T-cell (primary cell): ENCODE measurements at regions not wholly inside any gene's neighbourhood (a gene's known extent, or its start where the extent isn't known, plus 50 kb on each side); places are given as distances from the start of the nearest gene placed in this dataset.

Experiments used
- ATAC-seq, 4 experiments: fragments of 200-7000 bp in 3 of 4; fragments of 150-1000 bp in 1 of 4; cut with Tn5 transposase; replicated peaks in 1 of 4; 1 replicate in 3 of 4; 2 replicates in 1 of 4; pipeline ENCODE4 v1.10.0; 2021; ENCODE audit warnings: moderate library complexity in 3 of 4, mild to moderate bottlenecking in 2 of 4, moderate number of reproducible peaks in 1 of 4
- CTCF ChIA-PET, 2 donors: fragments of 300-600 bp; sonication (Branson Sonifier 250); formaldehyde crosslinking; loops; one replicate each; lab custom pipeline; 2022; ENCODE audit warnings: antibody characterized with exemption in 2 of 2; lab: Charles Lee
- POLR2A ChIA-PET, 2 donors: fragments of 300-600 bp; sonication (Branson Sonifier 250); formaldehyde crosslinking; loops; one replicate each; lab custom pipeline; 2022; ENCODE audit warnings: antibody characterized with exemption in 2 of 2; lab: Charles Lee
- DNase-seq, 35 experiments: peaks; one replicate each; pipeline versions ENCODE4 v3.0.0 to v3.0.0-alpha.2; 2013 to 2023
- H3K27ac ChIP-seq: one replicate; pipeline ENCODE4 v1.5.1; 2013; ENCODE audit warnings: low read length
- H3K27me3 ChIP-seq, 2 experiments: replicated peaks in 1 of 2; 1 replicate in 1 of 2; 2 replicates in 1 of 2; pipeline versions ENCODE4 v1.6.1 to v1.7.0; 2013; ENCODE audit warnings: low read length in 1 of 2, mixed read lengths in 1 of 2; ENCODE audit not compliant: control insufficient read depth in 2 of 2, insufficient read depth in 2 of 2; ENCODE audit errors: extremely low read depth in 1 of 2
- H3K36me3 ChIP-seq, 2 donors: 1 replicate in 1 of 2; 2 replicates in 1 of 2; pipeline versions ENCODE4 v1.6.1 to v1.7.0; 2013; ENCODE audit warnings: low read length in 1 of 2; ENCODE audit not compliant: control insufficient read depth in 2 of 2, insufficient read depth in 1 of 2; ENCODE audit errors: extremely low read depth in 1 of 2
- H3K4me1 ChIP-seq, 2 experiments: 1 replicate in 1 of 2; 2 replicates in 1 of 2; pipeline versions ENCODE4 v1.6.1 to v1.7.0; 2013; ENCODE audit warnings: low read length in 2 of 2, mixed read lengths in 1 of 2; ENCODE audit not compliant: insufficient read depth in 2 of 2, control insufficient read depth in 1 of 2; ENCODE audit errors: extremely low read depth in 1 of 2
- H3K4me3 ChIP-seq, 2 donors: 1 replicate in 1 of 2; 2 replicates in 1 of 2; pipeline versions ENCODE4 v1.5.1 to v1.7.0; 2013; ENCODE audit warnings: mild to moderate bottlenecking in 2 of 2, low read length in 1 of 2, moderate library complexity in 1 of 2; ENCODE audit not compliant: control insufficient read depth in 1 of 2; ENCODE audit errors: extremely low read depth in 1 of 2
- H3K9me3 ChIP-seq: 2 replicates; pipeline ENCODE4 v1.7.0; 2013
- H3K27ac Mint-ChIP-seq, 2 donors: one replicate each; pipeline ENCODE4 v1.8.0; 2020 to 2021; ENCODE audit warnings: mild to moderate bottlenecking in 2 of 2, mixed read lengths in 2 of 2
- H3K27me3 Mint-ChIP-seq, 2 donors: one replicate each; pipeline ENCODE4 v1.8.0; 2021 to 2022; ENCODE audit warnings: mixed read lengths in 2 of 2
- H3K36me3 Mint-ChIP-seq: one replicate; pipeline ENCODE4 v1.8.0; 2021; ENCODE audit warnings: mixed read lengths
- H3K4me1 Mint-ChIP-seq, 3 donors: one replicate each; pipeline ENCODE4 v1.8.0; 2020 to 2022; ENCODE audit warnings: mixed read lengths in 3 of 3, mild to moderate bottlenecking in 1 of 3
- H3K4me3 Mint-ChIP-seq, 3 donors: one replicate each; pipeline ENCODE4 v1.8.0; 2020 to 2022; ENCODE audit warnings: mild to moderate bottlenecking in 3 of 3, mixed read lengths in 3 of 3, moderate library complexity in 3 of 3
- H3K9me3 Mint-ChIP-seq, 3 donors: one replicate each; pipeline ENCODE4 v1.8.0; 2020 to 2022; ENCODE audit warnings: mixed read lengths in 3 of 3
- WGBS: methylation state at CpG from one replicate; pipeline ENCODE4 v1.1.5; 2013; ENCODE audit warnings: missing lambda C conversion rate; ENCODE audit not compliant: insufficient coverage; 5-methylcytosine and 5-hydroxymethylcytosine counted together

DNA sequence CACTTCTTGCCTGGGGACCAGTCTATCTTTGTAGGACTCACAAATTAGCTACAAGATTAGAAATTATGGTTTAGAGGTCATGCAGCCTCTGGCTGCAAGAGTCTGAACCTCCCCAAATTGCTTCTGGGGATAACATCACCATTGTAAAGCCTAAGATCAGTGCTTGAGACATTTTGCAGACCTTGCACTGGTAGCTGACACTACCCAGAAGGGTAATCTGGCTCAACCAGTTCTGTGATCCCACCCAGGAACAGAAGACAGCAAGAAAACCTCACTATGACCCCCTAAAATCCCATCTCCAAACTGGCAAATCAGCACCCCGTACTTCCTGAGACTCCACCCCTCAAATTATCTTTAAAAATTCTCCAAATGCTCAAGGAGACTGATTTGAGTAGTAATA is 58.2 kb upstream of the CDK13 start:
- Histone ChIP-seq H3K9me3 (no peaks in the 10 kb centered on the region), H3K27ac (no peak overlapping the region), H3K36me3 (no peaks in the 10 kb centered on the region), H3K4me3 (no peak overlapping the region), H3K27me3 (peaks cover 0 to 16% of the 10 kb centered on the region in 2 experiments), H3K4me1 (peaks cover 0 to 3% of the 10 kb centered on the region in 2 experiments)
- no peak overlapping the region for H3K27ac Mint-ChIP-seq
- H3K36me3 Mint-ChIP-seq, result no peaks in the 10 kb centered on the region
- WGBS, result no CpG with 5 or more reads among the region's 1 CpG
- peaks cover 0 to 5% of the 10 kb centered on the region in 2 donors for H3K27me3 Mint-ChIP-seq
- ChIA-PET CTCF (interaction anchor here in 1 of 2 donors (1.4 kb wide), 1 partner anchor 160 kb away, joined by 3 read pairs; no protein-coding TSS in a partner anchor), POLR2A (no interaction called here)
- ATAC-seq (no peak), DNase-seq (no peak)
- no peaks in the 10 kb centered on the region for H3K9me3 Mint-ChIP-seq
- H3K4me3 Mint-ChIP-seq, result no peak overlapping the region
- H3K4me1 Mint-ChIP-seq, result peaks cover 0 to 3% (median 0%) of the 10 kb centered on the region in 3 donors

- Mint-ChIP-seq H3K36me3 (no peaks in the 10 kb centered on the region), H3K27me3 (peaks cover 0 to 5% of the 10 kb centered on the region in 2 donors), H3K27ac (no peak overlapping the region), H3K4me3 (no peak overlapping the region), H3K9me3 (no peaks in the 10 kb centered on the region), H3K4me1 (peaks cover 0 to 3% (median 0%) of the 10 kb centered on the region in 3 donors)
- 80% methylated on average over 1 of the region's 1 CpG for WGBS
- ChIA-PET CTCF (interaction anchor here in 1 of 2 donors (1.4 kb wide), 1 partner anchor 160 kb away, joined by 3 read pairs; no protein-coding TSS in a partner anchor), POLR2A (no interaction called here)
- Histone ChIP-seq H3K36me3 (no peaks in the 10 kb centered on the region), H3K4me1 (peaks cover 0 to 3% of the 10 kb centered on the region in 2 experiments), H3K27ac (no peak overlapping the region), H3K9me3 (no peaks in the 10 kb centered on the region), H3K27me3 (peaks cover 0 to 14% of the 10 kb centered on the region in 2 experiments), H3K4me3 (no peak overlapping the region)
- ATAC-seq, result no peak
- no peak for DNase-seq
These were observed 57.7 kb upstream of the CDK13 start for GRCh38 chr7:39892361-39892760.

GRCh38 chr7:39894904-39895303 is 55.2 kb upstream of the CDK13 start:
- peaks cover 0 to 3% of the 10 kb centered on the region in 2 experiments for H3K4me1 ChIP-seq
- POLR2A ChIA-PET, result no interaction called here
- Mint-ChIP-seq H3K27ac (no peak overlapping the region), H3K4me3 (no peak overlapping the region), H3K4me1 (peaks cover 0 to 3% (median 0%) of the 10 kb centered on the region in 3 donors), H3K27me3 (peaks cover 0 to 5% of the 10 kb centered on the region in 2 donors), H3K9me3 (no peaks in the 10 kb centered on the region), H3K36me3 (no peaks in the 10 kb centered on the region)
- no peaks in the 10 kb centered on the region for H3K36me3 ChIP-seq
- ATAC-seq (no peak), DNase-seq (no peak)
- WGBS, result 61% methylated on average over 2 of the region's 2 CpGs
- peaks cover 0 to 12% of the 10 kb centered on the region in 2 experiments for H3K27me3 ChIP-seq
- no peaks in the 10 kb centered on the region for H3K9me3 ChIP-seq
- H3K27ac ChIP-seq, result no peak overlapping the region
- no peak overlapping the region for H3K4me3 ChIP-seq
- CTCF ChIA-PET, result interaction anchor here (6.7 to 8.4 kb wide), 2 partner anchors 156 to 157 kb away, joined by 56 to 139 read pairs; no protein-coding TSS in a partner anchor

DNA sequence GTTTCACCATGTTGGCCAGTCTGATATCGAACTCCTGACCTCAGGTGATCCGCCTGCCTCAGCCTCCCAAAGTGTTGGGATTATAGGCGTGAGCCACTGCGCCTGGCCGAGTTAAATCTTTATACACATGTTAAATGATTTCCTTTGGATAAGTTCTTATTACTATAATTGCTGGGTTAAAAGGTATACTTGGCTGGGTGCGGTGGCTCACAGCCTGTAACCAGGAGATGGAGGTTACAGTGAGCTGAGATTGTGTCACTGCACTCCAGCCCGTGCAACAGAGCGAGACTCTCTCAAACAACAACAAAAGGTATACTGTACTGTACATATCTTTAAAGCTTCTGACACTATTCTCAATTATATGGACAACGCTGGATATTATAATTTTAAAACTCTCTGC is 53.2 kb upstream of the CDK13 start:
- peaks cover 0 to 4% of the 10 kb centered on the region in 2 donors for H3K27me3 Mint-ChIP-seq

DNA sequence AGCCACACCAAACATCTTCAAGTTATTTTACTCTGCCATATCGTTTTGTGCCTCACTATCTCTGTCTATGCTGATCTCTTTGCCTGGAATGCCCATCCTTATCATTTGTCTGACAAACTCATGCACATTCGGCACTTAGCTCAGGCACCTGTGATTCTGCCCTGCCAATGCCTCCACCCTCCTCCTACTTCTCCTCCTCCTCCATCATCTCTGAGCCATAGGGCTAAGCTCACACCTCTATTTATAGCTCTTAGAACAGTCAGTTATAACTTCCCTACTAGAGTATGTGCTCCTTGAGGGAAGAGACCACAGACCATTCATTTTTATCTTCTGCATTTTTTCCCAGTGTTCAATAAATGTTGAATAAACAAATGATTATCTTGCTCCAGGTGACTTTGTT is 51.2 kb upstream of the CDK13 start:
- no peaks in the 10 kb centered on the region for H3K36me3 ChIP-seq
- no peak overlapping the region for H3K4me3 ChIP-seq
- H3K27ac Mint-ChIP-seq, result no peak overlapping the region
- WGBS, result 43% methylated on average over 2 of the region's 2 CpGs
- CTCF ChIA-PET, result interaction anchor here (0.5 to 8.4 kb wide), 5 partner anchors 58 to 201 kb away, joined by 4 to 139 read pairs (median 11); no protein-coding TSS in a partner anchor
- H3K4me1 Mint-ChIP-seq, result peaks cover 0 to 3% (median 0%) of the 10 kb centered on the region in 3 donors
- H3K36me3 Mint-ChIP-seq, result no peaks in the 10 kb centered on the region
- no peaks in the 10 kb centered on the region for H3K9me3 Mint-ChIP-seq
- no peak overlapping the region for H3K27ac ChIP-seq
- H3K27me3 ChIP-seq, result peaks cover 0 to 5% of the 10 kb centered on the region in 2 experiments
- H3K9me3 ChIP-seq, result no peaks in the 10 kb centered on the region
- DNase-seq (no peak), ATAC-seq (no peak)
- no peak overlapping the region for H3K4me3 Mint-ChIP-seq
- POLR2A ChIA-PET, result no interaction called here
- H3K4me1 ChIP-seq, result peaks cover 0 to 3% of the 10 kb centered on the region in 2 experiments
- H3K27me3 Mint-ChIP-seq, result peaks cover 0 to 4% of the 10 kb centered on the region in 2 donors

More for the DNA sequence above, 53.2 kb upstream of the CDK13 start:
- no peaks in the 10 kb centered on the region for H3K9me3 Mint-ChIP-seq
- no CpG with 5 or more reads among the region's 9 CpGs for WGBS
- no peaks in the 10 kb centered on the region for H3K36me3 Mint-ChIP-seq
- Histone ChIP-seq H3K27ac (no peak overlapping the region), H3K27me3 (peaks cover 0 to 3% of the 10 kb centered on the region in 2 experiments), H3K4me1 (peaks cover 0 to 3% of the 10 kb centered on the region in 2 experiments), H3K9me3 (no peaks in the 10 kb centered on the region), H3K4me3 (no peak overlapping the region), H3K36me3 (no peaks in the 10 kb centered on the region)
- no peak for DNase-seq
- peak overlapping the region in 2 of 3 donors; percentile 40 to 43 for H3K4me3 Mint-ChIP-seq
- CTCF ChIA-PET, result interaction anchor here (0.6 to 8.4 kb wide), 25 partner anchors 15 to 317 kb away, joined by 3 to 139 read pairs (median 4); no protein-coding TSS in a partner anchor
- H3K4me1 Mint-ChIP-seq, result peaks cover 0 to 3% (median 0%) of the 10 kb centered on the region in 3 donors
- no peak for ATAC-seq
- POLR2A ChIA-PET, result no interaction called here
- H3K27ac Mint-ChIP-seq, result no peak overlapping the region
